ENCODE measurements at regions not wholly inside any gene's neighbourhood (a gene's known extent, or its start where the extent isn't known, plus 50 kb on each side); places are given as distances from the start of the nearest gene placed in this dataset.

GRCh38 chr4:103415801-103416200 is 217.7 kb upstream of the CENPE start:
- Histone ChIP-seq H3K9me3 (replicated peaks; ENCODE audit: control insufficient read depth, insufficient read depth, low read depth, low read length) (no peaks in the 10 kb centered on the region), H3K9ac (ENCODE audit: insufficient read depth in 1 of 2, low read depth in 2 of 2, low read length in 2 of 2) (no peak overlapping the region), H4K20me1 (replicated peaks; ENCODE audit: control insufficient read depth, insufficient read depth, low read length) (no peaks in the 10 kb centered on the region), H3K4me3 (no peak overlapping the region), H3K9me1 (ENCODE audit: control insufficient read depth, insufficient read depth, low read length) (no peaks in the 10 kb centered on the region), H3K27me3 (ENCODE audit: control insufficient read depth in 2 of 2, insufficient read depth in 2 of 2, low read length in 2 of 2) (no peaks in the 10 kb centered on the region), H3K4me2 (ENCODE audit: insufficient read depth, low read length) (no peak overlapping the region), H3K79me2 (ENCODE audit: control insufficient read depth, insufficient read depth, low read length) (no peaks in the 10 kb centered on the region), H2AFZ (ENCODE audit: low read depth, low read length) (no peak overlapping the region), H3K4me1 (replicated peaks in 1 of 2; ENCODE audit: control insufficient read depth in 2 of 2, insufficient read depth in 2 of 2, low read length in 2 of 2) (no peaks in the 10 kb centered on the region), H3K27ac (ENCODE audit: extremely low read depth, low read depth, low read length) (no peak overlapping the region), H3K36me3 (ENCODE audit: control insufficient read depth, insufficient read depth, low read length) (no peaks in the 10 kb centered on the region)
- 2% methylated on average over 5 of the region's 5 CpGs for WGBS (ENCODE audit: insufficient coverage, low coverage, missing lambda C conversion rate)
- intact Hi-C loops (cut with micrococcal nuclease), result no loop called here
- ChIA-PET CTCF (ENCODE audit: low intra/inter-chr PET ratio) (no interaction called here), POLR2A (no interaction called here)
- no peak for FAIRE-seq
- DNase-seq (ENCODE audit: extremely low read depth in 1 of 4, low spot score in 3 of 4), result no peak
- no peak for ATAC-seq
- in situ Hi-C loops (cut with MboI), result no loop called here
- no TSS peak for BruUV-seq (replicated peaks)
- no peak for TF ChIP-seq POLR2H (tag; IDR thresholded peaks at IDR 0.05; ENCODE audit: low read depth)
- TF ChIP-seq HNRNPH1 (optimal IDR thresholded peaks at IDR 0.05; ENCODE audit: low read depth, low read length), result no peak
- no peak for TF ChIP-seq MYC (IDR thresholded peaks at IDR 0.05; ENCODE audit: low read depth, low read length)
- no peak for TF ChIP-seq MYC (CRISPR knock-in tag; IDR thresholded peaks at IDR 0.05; ENCODE audit: borderline replicate concordance, low read depth)
- TF ChIP-seq, protein P1, sequence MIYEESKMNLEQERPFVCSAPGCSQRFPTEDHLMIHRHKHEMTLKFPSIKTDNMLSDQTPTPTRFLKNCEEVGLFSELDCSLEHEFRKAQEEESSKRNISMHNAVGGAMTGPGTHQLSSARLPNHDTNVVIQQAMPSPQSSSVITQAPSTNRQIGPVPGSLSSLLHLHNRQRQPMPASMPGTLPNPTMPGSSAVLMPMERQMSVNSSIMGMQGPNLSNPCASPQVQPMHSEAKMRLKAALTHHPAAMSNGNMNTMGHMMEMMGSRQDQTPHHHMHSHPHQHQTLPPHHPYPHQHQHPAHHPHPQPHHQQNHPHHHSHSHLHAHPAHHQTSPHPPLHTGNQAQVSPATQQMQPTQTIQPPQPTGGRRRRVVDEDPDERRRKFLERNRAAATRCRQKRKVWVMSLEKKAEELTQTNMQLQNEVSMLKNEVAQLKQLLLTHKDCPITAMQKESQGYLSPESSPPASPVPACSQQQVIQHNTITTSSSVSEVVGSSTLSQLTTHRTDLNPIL (CRISPR knock-in tag; IDR thresholded peaks at IDR 0.05), result no peak
- no peak for TF ChIP-seq SPI1 (IDR thresholded peaks at IDR 0.05; ENCODE audit: borderline replicate concordance, low read depth, low read length)
- no peak for TF ChIP-seq MBD2 (IDR thresholded peaks at IDR 0.05; ENCODE audit: borderline replicate concordance, low read depth)
- TF ChIP-seq IRF2 (CRISPR knock-in tag; IDR thresholded peaks at IDR 0.05), result no peak
- no peak for TF ChIP-seq HNRNPLL (IDR thresholded peaks at IDR 0.05; ENCODE audit: low read depth, low read length, poor library complexity, severe bottlenecking)
- no peak for TF ChIP-seq NFXL1 (CRISPR knock-in tag; IDR thresholded peaks at IDR 0.05)
- no peak for TF ChIP-seq MIER1 (IDR thresholded peaks at IDR 0.05; ENCODE audit: low read depth)
- no peak for TF ChIP-seq ZNF830 (CRISPR knock-in tag; IDR thresholded peaks at IDR 0.05)
- TF ChIP-seq FOS (IDR thresholded peaks at IDR 0.05; ENCODE audit: extremely low read depth, insufficient read length), result no peak
- no peak for TF ChIP-seq MAFF (IDR thresholded peaks at IDR 0.05; ENCODE audit: low read length)
- no peak for TF ChIP-seq E2F3 (CRISPR knock-in tag; IDR thresholded peaks at IDR 0.05)
- TF ChIP-seq E2F8 (IDR thresholded peaks at IDR 0.05; ENCODE audit: low read depth, partially characterized antibody), result no peak
- TF ChIP-seq CBX3 (IDR thresholded peaks at IDR 0.05; ENCODE audit: borderline replicate concordance in 1 of 2, low read length in 2 of 2), result no peak

All from K562 (cell line).